NCI-H748 (cell line): ENCODE measurements at regions not wholly inside any gene's neighbourhood (a gene's known extent, or its start where the extent isn't known, plus 50 kb on each side); places are given as distances from the start of the nearest gene placed in this dataset.

Source experiments
- DNase-seq: peaks from one replicate; lab custom pipeline; 2025; ENCODE audit not compliant: unreplicated experiment; lab: John Stamatoyannopoulos, UW

GRCh38 chr1:87853576-87854351, 525.1 kb downstream of the LMO4 start:
- no peak for DNase-seq

GRCh38 chr1:87863317-87863716, 534.6 kb downstream of the LMO4 start:
- no peak for DNase-seq

- no peak for DNase-seq
These were observed 536.0 kb downstream of the LMO4 start for GRCh38 chr1:87864676-87865075.

GRCh38 chr1:87866416-87866815, 537.7 kb downstream of the LMO4 start:
- no peak for DNase-seq

- no peak for DNase-seq
These were observed 538.9 kb downstream of the LMO4 start for GRCh38 chr1:87867626-87868025.

GRCh38 chr1:87869567-87869966, 540.9 kb downstream of the LMO4 start:
- no peak for DNase-seq

- DNase-seq = no peak
These were observed 543.5 kb downstream of the LMO4 start for GRCh38 chr1:87872189-87872588.

- no peak for DNase-seq
These were observed 544.0 kb downstream of the LMO4 start for GRCh38 chr1:87872692-87873091.

- DNase-seq = no peak
These were observed 550.2 kb downstream of the LMO4 start for GRCh38 chr1:87878873-87879272.

GRCh38 chr1:87880098-87880760, 551.5 kb downstream of the LMO4 start:
- DNase-seq = no peak

GRCh38 chr1:87880764-87881163, 552.1 kb downstream of the LMO4 start:
- DNase-seq = no peak

GRCh38 chr1:87883906-87884305, 555.2 kb downstream of the LMO4 start:
- no peak for DNase-seq

GRCh38 chr1:87884581-87884980, 555.9 kb downstream of the LMO4 start:
- DNase-seq = no peak

- DNase-seq = no peak
These were observed 556.8 kb downstream of the LMO4 start for GRCh38 chr1:87885278-87886025.

- no peak for DNase-seq
These were observed 558.4 kb downstream of the LMO4 start for GRCh38 chr1:87887100-87887499.

- DNase-seq = no peak
These were observed 559.8 kb downstream of the LMO4 start for GRCh38 chr1:87888446-87888845.

- no peak for DNase-seq
These were observed 565.4 kb downstream of the LMO4 start for GRCh38 chr1:87894062-87894461.

GRCh38 chr1:87897481-87897880, 568.8 kb downstream of the LMO4 start:
- no peak for DNase-seq

GRCh38 chr1:87898431-87898830, 569.8 kb downstream of the LMO4 start:
- DNase-seq = no peak

- no peak for DNase-seq
These were observed 570.3 kb downstream of the LMO4 start for GRCh38 chr1:87899017-87899416.

- no peak for DNase-seq
These were observed 571.1 kb downstream of the LMO4 start for GRCh38 chr1:87899746-87900145.

GRCh38 chr1:87902830-87903229, 574.1 kb downstream of the LMO4 start:
- no peak for DNase-seq
